Loucy (cell line): ENCODE measurements at regions not wholly inside any gene's neighbourhood (a gene's known extent, or its start where the extent isn't known, plus 50 kb on each side); places are given as distances from the start of the nearest gene placed in this dataset.

Source experiments
- H2AFZ ChIP-seq: fragments of 200-600 bp; sonication (generic); 2 replicates; pipeline ENCODE4 v1.6.0; 2016; ENCODE audit warnings: antibody characterized with exemption, mild to moderate bottlenecking, low read length, moderate library complexity
- H3F3A ChIP-seq: fragments of 200-600 bp; 2 replicates; pipeline ENCODE4 v1.6.0; 2016; ENCODE audit warnings: antibody characterized with exemption, low read depth, mild to moderate bottlenecking
- H3K27me3 ChIP-seq: fragments of 200-600 bp; sonication (generic); 2 replicates; pipeline ENCODE4 v1.6.1; 2014; ENCODE audit warnings: low read length, mild to moderate bottlenecking; ENCODE audit not compliant: insufficient read depth, poor library complexity, severe bottlenecking
- H3K36me3 ChIP-seq: fragments of 200-600 bp; sonication (generic); 2 replicates; pipeline ENCODE4 v1.6.1; 2016; ENCODE audit warnings: low read length; ENCODE audit not compliant: insufficient read depth
- H3K4me1 ChIP-seq: fragments of 200-600 bp; sonication (generic); 2 replicates; pipeline ENCODE4 v1.5.1; 2014; ENCODE audit warnings: low read length, mild to moderate bottlenecking; ENCODE audit not compliant: insufficient read depth, poor library complexity, severe bottlenecking
- H3K4me2 ChIP-seq: fragments of 200-600 bp; sonication (generic); 2 replicates; pipeline ENCODE4 v1.6.0; 2014; ENCODE audit warnings: antibody characterized with exemption, low read length, low read depth, mild to moderate bottlenecking; ENCODE audit not compliant: poor library complexity, severe bottlenecking
- H3K4me3 ChIP-seq: fragments of 200-600 bp; sonication (generic); 2 replicates; pipeline ENCODE4 v1.5.1; 2014; ENCODE audit warnings: low read length, mild to moderate bottlenecking, mixed read lengths; ENCODE audit not compliant: poor library complexity, severe bottlenecking
- H3K79me2 ChIP-seq: fragments of 200-600 bp; sonication (generic); 2 replicates; pipeline ENCODE4 v1.6.1; 2014; ENCODE audit warnings: low read length; ENCODE audit not compliant: insufficient read depth
- H3K9ac ChIP-seq: fragments of 200-600 bp; sonication (generic); 2 replicates; pipeline ENCODE4 v1.6.0; 2014; ENCODE audit warnings: mild to moderate bottlenecking, low read depth, low read length, moderate library complexity; ENCODE audit not compliant: poor library complexity, severe bottlenecking
- H3K9me2 ChIP-seq: fragments of 200-600 bp; sonication (generic); replicated peaks from 2 replicates; pipeline ENCODE4 v1.6.1; 2016; ENCODE audit warnings: low read depth, low read length, mixed read lengths
- H3K9me3 ChIP-seq: fragments of 200-600 bp; sonication (generic); 2 replicates; pipeline ENCODE4 v1.6.1; 2014; ENCODE audit warnings: mild to moderate bottlenecking, antibody characterized with exemption, low read length, low read depth; ENCODE audit not compliant: insufficient read depth
- H4K20me1 ChIP-seq: fragments of 200-600 bp; sonication (generic); 2 replicates; pipeline ENCODE4 v1.6.0; 2014; ENCODE audit warnings: antibody characterized with exemption, low read length, mild to moderate bottlenecking; ENCODE audit not compliant: insufficient read depth, poor library complexity, severe bottlenecking
- CTCF ChIP-seq: fragments of 200-600 bp; sonication (generic); conservative IDR thresholded peaks from 2 replicates; pipeline ENCODE4 v1.5.1; 2014; ENCODE audit warnings: mild to moderate bottlenecking, antibody characterized with exemption, low read length
- EZH2phosphoT487 ChIP-seq: fragments of 200-600 bp; IDR thresholded peaks from 2 replicates; pipeline ENCODE4 v1.6.1; 2018; ENCODE audit warnings: antibody characterized with exemption, mild to moderate bottlenecking, moderate library complexity, borderline replicate concordance

GRCh38 chr21:38183961-38184360 lies 72.8 kb upstream of the KCNJ15 start:
- Histone ChIP-seq H3F3A (no peaks in the 10 kb centered on the region), H4K20me1 (no peaks in the 10 kb centered on the region), H3K9ac (no peak overlapping the region), H3K4me3 (no peak overlapping the region), H3K4me2 (no peak overlapping the region), H3K27me3 (no peaks in the 10 kb centered on the region), H2AFZ (no peak overlapping the region), H3K9me3 (no peaks in the 10 kb centered on the region; the same call in 1 of the 2 replicates), H3K9me2 (no peaks in the 10 kb centered on the region), H3K79me2 (no peaks in the 10 kb centered on the region), H3K36me3 (no peaks in the 10 kb centered on the region), H3K4me1 (peaks cover 7% of the 10 kb centered on the region)
- TF ChIP-seq EZH2phosphoT487 (no peak), CTCF (no peak)

DNA sequence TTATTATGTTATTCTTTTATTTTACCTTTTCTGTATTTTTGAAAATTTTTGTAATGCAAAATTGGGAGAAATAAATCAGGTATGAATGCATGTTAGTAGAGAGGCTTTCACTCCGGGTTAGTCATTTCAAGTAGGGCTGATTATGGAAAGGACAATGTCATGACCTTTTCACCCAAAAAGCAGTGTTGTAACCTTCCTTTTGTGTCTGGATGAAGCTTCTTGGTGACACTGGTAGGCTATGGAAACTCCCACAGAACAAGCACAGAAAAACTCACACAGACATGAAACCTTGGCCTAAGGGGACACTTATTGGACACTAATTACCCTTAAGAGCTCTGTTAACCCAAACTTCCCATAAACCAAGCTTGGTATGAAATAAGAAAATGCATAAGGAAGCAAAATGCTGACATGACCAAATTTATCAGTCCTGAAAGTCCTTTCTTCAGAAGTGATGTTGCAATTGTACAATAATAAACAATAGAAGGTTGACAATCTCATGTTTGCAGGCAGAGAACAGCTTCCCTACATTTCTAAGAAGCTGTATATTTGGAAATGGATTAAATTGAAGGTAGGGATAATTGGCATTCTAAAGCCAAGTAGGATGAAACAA lies 70.0 kb upstream of the KCNJ15 start:
- no peaks in the 10 kb centered on the region for H3K9me2 ChIP-seq
- no peak overlapping the region for H3K4me2 ChIP-seq
- no peaks in the 10 kb centered on the region for H3K27me3 ChIP-seq
- TF ChIP-seq EZH2phosphoT487: no peak
- no peak for TF ChIP-seq CTCF
- no peaks in the 10 kb centered on the region for H3K4me1 ChIP-seq
- H3K36me3 ChIP-seq: no peaks in the 10 kb centered on the region
- no peaks in the 10 kb centered on the region for H4K20me1 ChIP-seq
- no peak overlapping the region for H2AFZ ChIP-seq
- no peaks in the 10 kb centered on the region for H3K79me2 ChIP-seq
- H3K9me3 ChIP-seq: no peaks in the 10 kb centered on the region; the same call in 1 of the 2 replicates
- no peak overlapping the region for H3K9ac ChIP-seq
- no peaks in the 10 kb centered on the region for H3F3A ChIP-seq
- no peak overlapping the region for H3K4me3 ChIP-seq

DNA sequence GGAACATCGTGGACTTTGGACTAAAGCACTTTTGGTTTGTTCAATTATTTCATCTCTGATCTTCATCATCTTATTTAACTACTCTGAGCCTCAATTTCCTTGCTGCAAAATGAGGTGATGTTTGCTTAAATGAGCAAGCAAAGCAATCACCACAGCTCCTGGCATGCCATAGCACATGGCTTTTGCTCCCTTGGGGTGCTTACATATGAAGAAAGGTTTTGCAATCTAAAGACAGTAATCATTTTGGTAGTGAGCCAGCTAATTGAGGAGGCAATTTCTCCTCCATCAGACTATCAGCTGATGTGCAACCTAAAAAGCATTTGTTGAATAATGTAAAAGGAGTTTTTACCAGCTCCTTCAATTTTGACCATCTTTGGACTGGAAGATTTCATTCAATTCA lies 68.8 kb upstream of the KCNJ15 start:
- no peaks in the 10 kb centered on the region for H3K36me3 ChIP-seq
- H3F3A ChIP-seq: no peaks in the 10 kb centered on the region
- H3K79me2 ChIP-seq: no peaks in the 10 kb centered on the region
- TF ChIP-seq CTCF (no peak), EZH2phosphoT487 (no peak)
- no peak overlapping the region for H3K9ac ChIP-seq
- no peaks in the 10 kb centered on the region for H4K20me1 ChIP-seq
- H3K9me3 ChIP-seq: no peaks in the 10 kb centered on the region; the same call in 1 of the 2 replicates
- no peaks in the 10 kb centered on the region for H3K4me1 ChIP-seq
- no peaks in the 10 kb centered on the region for H3K27me3 ChIP-seq
- H3K9me2 ChIP-seq: no peaks in the 10 kb centered on the region
- no peak overlapping the region for H2AFZ ChIP-seq
- H3K4me2 ChIP-seq: no peak overlapping the region
- no peak overlapping the region for H3K4me3 ChIP-seq
